OCI-LY1 (cell line): ENCODE measurements at regions not wholly inside any gene's neighbourhood (a gene's known extent, or its start where the extent isn't known, plus 50 kb on each side); places are given as distances from the start of the nearest gene placed in this dataset.

Source experiments
- H2AFZ ChIP-seq: fragments of 200-600 bp; sonication (generic), shearing (Covaris generic); 2 replicates; pipeline ENCODE4 v1.6.0; 2014; ENCODE audit warnings: antibody characterized with exemption, mild to moderate bottlenecking, low read length
- H3F3A ChIP-seq: fragments of 200-600 bp; sonication (generic), shearing (Covaris generic); 2 replicates; pipeline ENCODE4 v1.6.0; 2014; ENCODE audit warnings: mild to moderate bottlenecking, antibody characterized with exemption, low read length, moderate library complexity; ENCODE audit not compliant: insufficient read depth
- H3K27ac ChIP-seq: fragments of 200-600 bp; sonication (generic); 2 replicates; pipeline ENCODE4 v1.5.1; 2014; ENCODE audit warnings: low read length, mixed run types, mild to moderate bottlenecking, low read depth; ENCODE audit not compliant: poor library complexity, severe bottlenecking
- H3K27me3 ChIP-seq: fragments of 200-600 bp; sonication (generic); 2 replicates; pipeline ENCODE4 v1.6.0; 2014; ENCODE audit warnings: antibody characterized with exemption, mild to moderate bottlenecking, low read length, moderate library complexity; ENCODE audit not compliant: insufficient read depth
- H3K36me3 ChIP-seq: fragments of 200-600 bp; sonication (generic); 2 replicates; pipeline ENCODE4 v1.6.1; 2014; ENCODE audit warnings: mild to moderate bottlenecking, antibody characterized with exemption, low read length, moderate library complexity, mixed read lengths; ENCODE audit not compliant: insufficient read depth
- H3K4me1 ChIP-seq: fragments of 200-600 bp; sonication (generic); 2 replicates; pipeline ENCODE4 v1.5.1; 2014; ENCODE audit warnings: mild to moderate bottlenecking, low read length, moderate library complexity; ENCODE audit not compliant: insufficient read depth, severe bottlenecking
- H3K4me2 ChIP-seq: fragments of 200-600 bp; sonication (generic), shearing (Covaris generic); 2 replicates; pipeline ENCODE4 v1.6.1; 2014; ENCODE audit warnings: low read length
- H3K4me3 ChIP-seq: fragments of 200-600 bp; sonication (generic); 2 replicates; pipeline ENCODE4 v1.5.1; 2014; ENCODE audit warnings: low read length, low read depth, mild to moderate bottlenecking, mixed read lengths; ENCODE audit not compliant: poor library complexity, severe bottlenecking
- H3K79me2 ChIP-seq: fragments of 200-600 bp; shearing (Covaris generic); 2 replicates; pipeline ENCODE4 v1.6.1; 2016; ENCODE audit warnings: mixed run types, low read length, mixed read lengths; ENCODE audit not compliant: insufficient read depth
- H3K9ac ChIP-seq: fragments of 200-600 bp; sonication (generic), shearing (Covaris generic); 2 replicates; pipeline ENCODE4 v1.6.1; 2014; ENCODE audit warnings: mild to moderate bottlenecking, low read length, mixed read lengths
- H3K9me2 ChIP-seq: fragments of 200-600 bp; sonication (generic), shearing (Covaris generic); 2 replicates; pipeline ENCODE4 v1.6.1; 2014; ENCODE audit warnings: low read depth, mild to moderate bottlenecking, low read length, mixed read lengths
- H3K9me3 ChIP-seq: fragments of 200-600 bp; shearing (Covaris generic); 2 replicates; pipeline ENCODE4 v1.6.1; 2014; ENCODE audit warnings: low read length, mixed read lengths
- H4K20me1 ChIP-seq: fragments of 200-600 bp; sonication (generic), shearing (Covaris generic); 2 replicates; pipeline ENCODE4 v1.6.0; 2016; ENCODE audit warnings: mild to moderate bottlenecking, low read length; ENCODE audit not compliant: insufficient read depth
- EZH2 ChIP-seq: fragments of 200-600 bp; sonication (generic), shearing (Covaris generic); IDR thresholded peaks from 2 replicates; pipeline ENCODE4 v1.8.0; 2017; ENCODE audit warnings: borderline replicate concordance, mixed run types, mild to moderate bottlenecking, antibody characterized with exemption, low read length, moderate library complexity, mixed read lengths
- TF ChIP-seq, protein P1 (sequence below): fragments of 200-600 bp; sonication (generic), shearing (Covaris generic); IDR thresholded peaks from 2 replicates; pipeline ENCODE4 v1.5.1; 2017; ENCODE audit warnings: mild to moderate bottlenecking, antibody characterized with exemption, low read length, moderate library complexity, mixed read lengths

DNA sequence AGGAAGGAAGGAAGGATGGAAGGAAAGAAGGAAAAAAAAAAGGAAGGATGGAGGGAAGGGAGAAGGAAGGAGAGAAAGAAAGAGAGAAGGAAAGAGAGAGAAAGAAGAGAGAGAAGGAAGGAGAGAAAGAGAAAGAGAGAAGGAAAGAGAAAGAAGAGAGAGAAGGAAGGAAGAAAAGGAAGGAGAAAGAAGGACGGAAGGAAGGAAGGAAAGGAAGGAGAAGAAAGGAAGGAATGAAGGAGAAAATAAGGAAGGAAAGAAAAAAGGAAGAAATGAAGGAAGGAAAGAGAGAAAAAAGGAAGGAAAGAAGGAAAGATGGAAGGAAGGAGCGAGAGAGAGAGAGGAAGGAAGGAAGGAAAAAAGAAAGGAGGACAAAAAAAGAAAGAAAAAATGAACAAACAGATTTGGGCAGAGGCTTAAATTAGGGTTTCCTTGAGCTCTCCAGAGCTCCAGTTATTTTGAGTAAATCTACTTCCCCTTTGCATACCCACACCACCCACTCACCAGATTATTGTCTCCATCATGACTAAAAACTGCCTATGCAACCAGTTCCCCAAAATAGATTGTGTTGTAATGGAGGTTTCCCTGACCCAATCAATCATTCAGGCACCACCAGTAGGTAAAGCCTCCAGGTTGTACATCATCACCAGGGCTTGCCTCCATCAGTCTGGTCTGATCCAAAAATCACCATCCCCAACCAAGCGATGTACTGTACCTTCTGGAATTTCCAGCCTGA is 1722.9 kb upstream of the PCDH10 start:
- Histone ChIP-seq H3K4me2 (no peak overlapping the region), H3K27ac (no peak overlapping the region)
- TF ChIP-seq, protein P1, sequence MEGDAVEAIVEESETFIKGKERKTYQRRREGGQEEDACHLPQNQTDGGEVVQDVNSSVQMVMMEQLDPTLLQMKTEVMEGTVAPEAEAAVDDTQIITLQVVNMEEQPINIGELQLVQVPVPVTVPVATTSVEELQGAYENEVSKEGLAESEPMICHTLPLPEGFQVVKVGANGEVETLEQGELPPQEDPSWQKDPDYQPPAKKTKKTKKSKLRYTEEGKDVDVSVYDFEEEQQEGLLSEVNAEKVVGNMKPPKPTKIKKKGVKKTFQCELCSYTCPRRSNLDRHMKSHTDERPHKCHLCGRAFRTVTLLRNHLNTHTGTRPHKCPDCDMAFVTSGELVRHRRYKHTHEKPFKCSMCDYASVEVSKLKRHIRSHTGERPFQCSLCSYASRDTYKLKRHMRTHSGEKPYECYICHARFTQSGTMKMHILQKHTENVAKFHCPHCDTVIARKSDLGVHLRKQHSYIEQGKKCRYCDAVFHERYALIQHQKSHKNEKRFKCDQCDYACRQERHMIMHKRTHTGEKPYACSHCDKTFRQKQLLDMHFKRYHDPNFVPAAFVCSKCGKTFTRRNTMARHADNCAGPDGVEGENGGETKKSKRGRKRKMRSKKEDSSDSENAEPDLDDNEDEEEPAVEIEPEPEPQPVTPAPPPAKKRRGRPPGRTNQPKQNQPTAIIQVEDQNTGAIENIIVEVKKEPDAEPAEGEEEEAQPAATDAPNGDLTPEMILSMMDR, result no peak
- TF ChIP-seq EZH2, result no peak

DNA sequence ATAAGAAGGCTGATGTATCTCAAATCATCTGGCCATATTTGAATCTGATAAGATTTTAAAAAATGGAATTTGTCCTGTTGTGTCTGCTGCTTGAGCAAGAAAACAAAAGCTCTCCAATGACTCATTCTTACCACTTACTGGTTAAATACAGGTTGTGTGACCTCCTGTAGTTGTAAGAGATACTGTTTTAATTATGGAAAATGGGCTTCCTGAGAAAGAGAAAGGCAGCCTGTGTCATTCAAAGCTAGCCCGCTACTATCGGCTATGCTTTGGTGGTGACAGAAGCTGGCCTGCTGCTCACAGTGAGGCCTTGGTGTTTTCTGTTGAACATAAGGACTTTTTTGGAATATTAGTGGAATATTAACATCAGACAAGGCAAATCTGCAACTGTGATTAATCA is 1722.1 kb upstream of the PCDH10 start:
- Histone ChIP-seq H3K9me3 (no peaks in the 10 kb centered on the region), H3K4me2 (no peak overlapping the region), H3K4me3 (no peak overlapping the region), H3K4me1 (peaks cover 14% of the 10 kb centered on the region), H3K36me3 (no peaks in the 10 kb centered on the region), H3K9me2 (no peaks in the 10 kb centered on the region), H2AFZ (no peak overlapping the region; the same call in 1 of the 2 replicates), H3K79me2 (no peaks in the 10 kb centered on the region), H4K20me1 (no peaks in the 10 kb centered on the region), H3K27me3 (no peaks in the 10 kb centered on the region), H3K27ac (no peak overlapping the region), H3K9ac (no peak overlapping the region), H3F3A (no peaks in the 10 kb centered on the region)
- TF ChIP-seq, protein P1, result no peak
- no peak for TF ChIP-seq EZH2

More for the DNA sequence above, 1722.9 kb upstream of the PCDH10 start:
- Histone ChIP-seq H3K9me3 (no peaks in the 10 kb centered on the region), H2AFZ (no peak overlapping the region), H3K9me2 (no peaks in the 10 kb centered on the region), H3K4me1 (peaks cover 14% of the 10 kb centered on the region), H3K79me2 (no peaks in the 10 kb centered on the region), H3K36me3 (no peaks in the 10 kb centered on the region), H3K9ac (no peak overlapping the region), H3K27me3 (no peaks in the 10 kb centered on the region), H3F3A (no peaks in the 10 kb centered on the region), H3K4me3 (no peak overlapping the region), H4K20me1 (no peaks in the 10 kb centered on the region)

DNA sequence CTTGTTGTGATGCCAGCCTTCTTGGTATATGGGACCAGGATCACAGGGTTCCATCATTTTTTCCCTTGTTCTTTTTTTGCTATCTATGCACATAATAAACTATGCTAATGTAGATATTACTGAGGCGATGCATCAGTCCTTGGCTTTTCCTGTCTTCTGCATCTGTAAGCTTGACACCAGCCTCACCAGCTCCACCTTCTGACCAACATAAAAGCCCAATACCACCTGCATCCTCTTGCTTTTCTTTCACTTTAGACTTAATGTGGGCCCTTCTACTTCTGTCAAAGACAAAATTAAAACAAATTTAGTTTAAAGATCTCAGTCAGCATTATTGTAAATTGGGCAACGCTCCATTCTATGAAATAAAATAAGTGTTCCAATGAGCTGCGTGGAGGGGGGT is 1718.8 kb upstream of the PCDH10 start:
- no peaks in the 10 kb centered on the region for H4K20me1 ChIP-seq
- peak overlapping the region; percentile 54 for H3K9ac ChIP-seq
- no peaks in the 10 kb centered on the region for H3K27me3 ChIP-seq
- H3K36me3 ChIP-seq, result no peaks in the 10 kb centered on the region
- no peaks in the 10 kb centered on the region for H3K9me3 ChIP-seq
- peaks cover 14% of the 10 kb centered on the region for H3K4me1 ChIP-seq
- no peaks in the 10 kb centered on the region for H3K79me2 ChIP-seq
- no peaks in the 10 kb centered on the region for H3F3A ChIP-seq
- H3K4me3 ChIP-seq, result peak overlapping the region; percentile 41
- H2AFZ ChIP-seq, result peak overlapping the region; percentile 99
- TF ChIP-seq EZH2, result no peak
- TF ChIP-seq, protein P1, result peak; percentile 69
- H3K27ac ChIP-seq, result no peak overlapping the region
- H3K9me2 ChIP-seq, result no peaks in the 10 kb centered on the region
- H3K4me2 ChIP-seq, result peak overlapping the region; percentile 71
